HG02981 (cell line): ENCODE measurements at regions not wholly inside any gene's neighbourhood (a gene's known extent, or its start where the extent isn't known, plus 50 kb on each side); places are given as distances from the start of the nearest gene placed in this dataset.

ENCODE experiments used
- ATAC-seq: cut with Tn5 transposase; IDR thresholded peaks from one replicate; pipeline ENCODE4 v1.9.1; 2021; ENCODE audit warnings: mild to moderate bottlenecking, moderate library complexity; ENCODE audit not compliant: unreplicated experiment

GRCh38 chr1:116322752-116323405 lies 50.2 kb upstream of the ATP1A1 start:
- no peak for ATAC-seq
